ENCODE measurements at regions not wholly inside any gene's neighbourhood (a gene's known extent, or its start where the extent isn't known, plus 50 kb on each side); places are given as distances from the start of the nearest gene placed in this dataset.

DNA sequence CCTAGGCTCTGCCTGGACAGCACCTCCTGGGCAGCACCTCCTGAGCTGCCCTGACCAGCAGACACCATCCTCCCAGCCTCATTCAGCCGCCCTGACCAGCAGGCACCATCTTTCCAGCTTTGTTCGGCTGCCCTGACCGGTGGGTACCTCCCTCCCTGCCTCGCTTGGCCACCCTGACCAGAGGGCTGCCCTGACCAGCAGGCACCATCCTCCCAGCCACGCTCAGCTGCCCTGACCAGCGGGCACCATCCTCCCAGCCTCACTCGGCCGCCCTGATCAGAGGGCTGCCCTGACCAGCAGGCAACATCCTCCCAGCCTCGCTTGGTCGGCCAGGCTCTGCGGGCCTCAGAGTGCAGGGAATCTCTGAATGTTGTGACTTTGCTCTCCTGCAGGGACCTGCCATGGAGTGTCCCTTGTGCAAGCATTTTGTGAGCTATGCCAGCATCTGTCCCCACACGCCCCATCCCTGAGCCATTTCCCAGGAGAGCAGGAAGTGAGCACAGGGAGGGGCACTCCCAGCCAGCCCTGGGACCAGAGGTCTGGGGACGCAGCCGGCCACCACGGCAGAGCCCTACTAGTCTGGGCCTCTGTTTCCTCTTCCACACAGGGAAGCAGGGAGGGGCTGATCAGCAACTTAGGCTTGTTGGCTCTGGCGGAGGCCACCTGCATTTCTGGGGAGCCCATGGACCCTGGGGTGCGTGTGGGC lies 265.5 kb downstream of the SEC23A start:
- DNase-seq (no peak), ATAC-seq (ENCODE audit: low read depth) (no peak)
- no peaks in the 10 kb centered on the region for H3K36me3 ChIP-seq (ENCODE audit: control insufficient read depth, insufficient read depth, low read length)
- intact Hi-C loops (cut with micrococcal nuclease) = no loop called here
- no peak overlapping the region for H3K27ac ChIP-seq (ENCODE audit: insufficient read depth, low read length)
- H3K27me3 ChIP-seq (ENCODE audit: control insufficient read depth, insufficient read depth, low read length) = no peaks in the 10 kb centered on the region; the same call in 1 of the 2 replicates
- no peak overlapping the region for H3K56ac ChIP-seq (ENCODE audit: extremely low read depth, insufficient read depth, low read length)
- H2BK15ac ChIP-seq (ENCODE audit: low read depth, low read length) = no peak overlapping the region
- no peaks in the 10 kb centered on the region for H3K79me1 ChIP-seq (ENCODE audit: low read depth in 1 of 2, low read length in 2 of 2)
- H2AK9ac ChIP-seq (replicated peaks; ENCODE audit: low read depth, low read length, poor library complexity) = no peak overlapping the region
- no peak overlapping the region for H3K18ac ChIP-seq (ENCODE audit: low read depth, low read length)
- H2AFZ ChIP-seq (replicated peaks; ENCODE audit: low read length, poor library complexity) = peak overlapping the region; percentile 43
- no peak overlapping the region for H3K4me2 ChIP-seq (ENCODE audit: low read depth, low read length)
- in situ Hi-C loops (cut with MboI; ENCODE audit: low sequenced_read_pairs) = no loop called here
- no peak overlapping the region for H3K23ac ChIP-seq (ENCODE audit: low read depth, low read length)
- H4K20me1 ChIP-seq (ENCODE audit: insufficient read depth, low read length) = no peaks in the 10 kb centered on the region
- no peak overlapping the region for H3K4me3 ChIP-seq (ENCODE audit: insufficient read depth, low read depth, low read length)
- H4K5ac ChIP-seq (ENCODE audit: low read depth, low read length) = no peak overlapping the region
- H4K91ac ChIP-seq (ENCODE audit: insufficient read depth, low read depth, low read length) = no peak overlapping the region
- no peak overlapping the region for H2BK120ac ChIP-seq (ENCODE audit: low read depth, low read length)
- POLR2A ChIA-PET (ENCODE audit: unreplicated experiment) = no interaction called here
- no peak overlapping the region for H3K4ac ChIP-seq (ENCODE audit: low read depth, low read length)
- no TSS peak for BruUV-seq (replicated peaks)
- H2AK5ac ChIP-seq (ENCODE audit: low read depth, low read length) = no peak overlapping the region
- H4K8ac ChIP-seq (ENCODE audit: low read depth in 2 of 2, low read length in 2 of 2) = no peak overlapping the region
- H3K14ac ChIP-seq (replicated peaks; ENCODE audit: low read depth, low read length) = no peak overlapping the region
- no peaks in the 10 kb centered on the region for H3K9me3 ChIP-seq (ENCODE audit: control insufficient read depth, insufficient read depth, low read length)
- H3K9me1 ChIP-seq (ENCODE audit: insufficient read depth, low read length) = no peaks in the 10 kb centered on the region
- CTCF ChIA-PET = no interaction called here
- 68% methylated on average over 7 of the region's 17 CpGs; no CpG with 5 or more reads in 1 of the 2 experiments for WGBS, 2 experiments (ENCODE audit: extremely low coverage in 2 of 2, insufficient read length in 1 of 2)
- H2BK20ac ChIP-seq (ENCODE audit: low read depth, low read length) = no peak overlapping the region
- TF ChIP-seq, protein P1, sequence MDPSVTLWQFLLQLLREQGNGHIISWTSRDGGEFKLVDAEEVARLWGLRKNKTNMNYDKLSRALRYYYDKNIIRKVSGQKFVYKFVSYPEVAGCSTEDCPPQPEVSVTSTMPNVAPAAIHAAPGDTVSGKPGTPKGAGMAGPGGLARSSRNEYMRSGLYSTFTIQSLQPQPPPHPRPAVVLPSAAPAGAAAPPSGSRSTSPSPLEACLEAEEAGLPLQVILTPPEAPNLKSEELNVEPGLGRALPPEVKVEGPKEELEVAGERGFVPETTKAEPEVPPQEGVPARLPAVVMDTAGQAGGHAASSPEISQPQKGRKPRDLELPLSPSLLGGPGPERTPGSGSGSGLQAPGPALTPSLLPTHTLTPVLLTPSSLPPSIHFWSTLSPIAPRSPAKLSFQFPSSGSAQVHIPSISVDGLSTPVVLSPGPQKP (IDR thresholded peaks at IDR 0.05; ENCODE audit: borderline replicate concordance, low read depth, low read length) = no peak
- no peak for TF ChIP-seq RFX5 (IDR thresholded peaks at IDR 0.05; ENCODE audit: low read depth, low read length)
- TF ChIP-seq SMC3 (IDR thresholded peaks at IDR 0.05; ENCODE audit: low read depth, low read length) = no peak
- TF ChIP-seq, protein P2, sequence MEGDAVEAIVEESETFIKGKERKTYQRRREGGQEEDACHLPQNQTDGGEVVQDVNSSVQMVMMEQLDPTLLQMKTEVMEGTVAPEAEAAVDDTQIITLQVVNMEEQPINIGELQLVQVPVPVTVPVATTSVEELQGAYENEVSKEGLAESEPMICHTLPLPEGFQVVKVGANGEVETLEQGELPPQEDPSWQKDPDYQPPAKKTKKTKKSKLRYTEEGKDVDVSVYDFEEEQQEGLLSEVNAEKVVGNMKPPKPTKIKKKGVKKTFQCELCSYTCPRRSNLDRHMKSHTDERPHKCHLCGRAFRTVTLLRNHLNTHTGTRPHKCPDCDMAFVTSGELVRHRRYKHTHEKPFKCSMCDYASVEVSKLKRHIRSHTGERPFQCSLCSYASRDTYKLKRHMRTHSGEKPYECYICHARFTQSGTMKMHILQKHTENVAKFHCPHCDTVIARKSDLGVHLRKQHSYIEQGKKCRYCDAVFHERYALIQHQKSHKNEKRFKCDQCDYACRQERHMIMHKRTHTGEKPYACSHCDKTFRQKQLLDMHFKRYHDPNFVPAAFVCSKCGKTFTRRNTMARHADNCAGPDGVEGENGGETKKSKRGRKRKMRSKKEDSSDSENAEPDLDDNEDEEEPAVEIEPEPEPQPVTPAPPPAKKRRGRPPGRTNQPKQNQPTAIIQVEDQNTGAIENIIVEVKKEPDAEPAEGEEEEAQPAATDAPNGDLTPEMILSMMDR (conservative IDR thresholded peaks at IDR 0.05; ENCODE audit: low read depth, low read length) = no peak
- no peak for TF ChIP-seq FOS (IDR thresholded peaks at IDR 0.05; ENCODE audit: low read depth, low read length)
- no peak for TF ChIP-seq POLR2A (IDR thresholded peaks at IDR 0.05; ENCODE audit: low read depth, low read length)
- TF ChIP-seq RCOR1 (IDR thresholded peaks at IDR 0.05; ENCODE audit: insufficient replicate concordance, low read length) = no peak
- TF ChIP-seq MAFK (IDR thresholded peaks at IDR 0.05; ENCODE audit: low read depth, low read length) = no peak
- no peak for TF ChIP-seq RAD21 (IDR thresholded peaks at IDR 0.05; ENCODE audit: low read length)
- TF ChIP-seq CHD1 (IDR thresholded peaks at IDR 0.05; ENCODE audit: low read depth, low read length) = no peak
- TF ChIP-seq MXI1 (IDR thresholded peaks at IDR 0.05; ENCODE audit: borderline replicate concordance, low read depth, low read length) = no peak
- TF ChIP-seq CEBPB (IDR thresholded peaks at IDR 0.05; ENCODE audit: low read depth, low read length) = no peak
- dilution Hi-C loops (cut with HindIII; ENCODE audit: low sequenced_read_pairs, unreplicated experiment) = no loop called here
- no peak overlapping the region for H2BK5ac ChIP-seq (ENCODE audit: low read depth, low read length, poor library complexity, severe bottlenecking)
- no peaks in the 10 kb centered on the region for H3K4me1 ChIP-seq (ENCODE audit: control insufficient read depth, insufficient read depth, low read length)
- H3K9ac ChIP-seq (ENCODE audit: low read depth, low read length) = no peak overlapping the region
